Sigmoid colon (tissue), 6 donors: ENCODE measurements at regions not wholly inside any gene's neighbourhood (a gene's known extent, or its start where the extent isn't known, plus 50 kb on each side); places are given as distances from the start of the nearest gene placed in this dataset.

Experiments
- DNase-seq: peaks from one replicate; pipeline ENCODE4 v3.0.0-alpha.2; 2019
- H3K27ac ChIP-seq, 4 donors: fragments of 200-600 bp; sonication (generic); one replicate each; pipeline ENCODE4 v1.5.1; 2016 to 2019; ENCODE audit warnings: mild to moderate bottlenecking in 1 of 4
- H3K27me3 ChIP-seq, 3 donors: fragments of 200-600 bp; sonication (generic); one replicate each; pipeline ENCODE4 v1.5.1; 2019; ENCODE audit warnings: mild to moderate bottlenecking in 1 of 3
- H3K36me3 ChIP-seq, 4 donors: fragments of 200-600 bp; sonication (generic); one replicate each; pipeline ENCODE4 v1.5.1; 2016 to 2019
- H3K4me1 ChIP-seq, 4 donors: fragments of 200-600 bp; sonication (generic); one replicate each; pipeline ENCODE4 v1.5.1; 2017 to 2019
- H3K4me3 ChIP-seq, 4 donors: fragments of 200-600 bp; sonication (generic); one replicate each; pipeline ENCODE4 v1.5.1; 2017 to 2019; ENCODE audit warnings: mild to moderate bottlenecking in 2 of 4, moderate library complexity in 1 of 4
- H3K9me3 ChIP-seq, 4 donors: fragments of 200-600 bp in 3 of 4; sonication (generic) in 3 of 4; one replicate each; pipeline versions ENCODE4 v1.5.1 to v1.6.1; 2013 to 2019
- EP300 ChIP-seq, 4 donors: sonication (generic); formaldehyde crosslinking; IDR thresholded peaks; one replicate each; pipeline ENCODE4 v1.6.1; 2017; ENCODE audit warnings: antibody characterized with exemption in 4 of 4
- POLR2A ChIP-seq, 2 donors: fragments of 450-650 bp; IDR thresholded peaks; one replicate each; pipeline ENCODE4 v1.6.1; 2016; ENCODE audit warnings: antibody characterized with exemption in 2 of 2, mild to moderate bottlenecking in 2 of 2, moderate library complexity in 2 of 2
- POLR2AphosphoS5 ChIP-seq, 4 donors: sonication (generic); formaldehyde crosslinking; IDR thresholded peaks; one replicate each; pipeline ENCODE4 v1.6.1; 2017; ENCODE audit warnings: antibody characterized with exemption in 4 of 4
- WGBS, 2 donors: extraction: QIAGEN DNeasy Blood & Tissue Kit; methylation state at CpG; one replicate each; pipeline ENCODE4 v1.1.7; 2013; 5-methylcytosine and 5-hydroxymethylcytosine counted together
- intact Hi-C: fragments of 100-400 bp; cut with DNase I; formaldehyde crosslinking; loops from one replicate; pipeline ENCODE4 v1.15.1; 2023
- TF ChIP-seq, protein P1 (sequence below), 4 experiments: fragments of 450-650 bp in 3 of 4; fragments of 200-600 bp in 1 of 4; IDR thresholded peaks; one replicate each; pipeline ENCODE4 v1.5.1; 2016 to 2019; ENCODE audit warnings: antibody characterized with exemption in 4 of 4, mild to moderate bottlenecking in 3 of 4, moderate library complexity in 2 of 4
- donor health status: healthy with polysubstance abuse.
- donor health status: healthy.

DNA sequence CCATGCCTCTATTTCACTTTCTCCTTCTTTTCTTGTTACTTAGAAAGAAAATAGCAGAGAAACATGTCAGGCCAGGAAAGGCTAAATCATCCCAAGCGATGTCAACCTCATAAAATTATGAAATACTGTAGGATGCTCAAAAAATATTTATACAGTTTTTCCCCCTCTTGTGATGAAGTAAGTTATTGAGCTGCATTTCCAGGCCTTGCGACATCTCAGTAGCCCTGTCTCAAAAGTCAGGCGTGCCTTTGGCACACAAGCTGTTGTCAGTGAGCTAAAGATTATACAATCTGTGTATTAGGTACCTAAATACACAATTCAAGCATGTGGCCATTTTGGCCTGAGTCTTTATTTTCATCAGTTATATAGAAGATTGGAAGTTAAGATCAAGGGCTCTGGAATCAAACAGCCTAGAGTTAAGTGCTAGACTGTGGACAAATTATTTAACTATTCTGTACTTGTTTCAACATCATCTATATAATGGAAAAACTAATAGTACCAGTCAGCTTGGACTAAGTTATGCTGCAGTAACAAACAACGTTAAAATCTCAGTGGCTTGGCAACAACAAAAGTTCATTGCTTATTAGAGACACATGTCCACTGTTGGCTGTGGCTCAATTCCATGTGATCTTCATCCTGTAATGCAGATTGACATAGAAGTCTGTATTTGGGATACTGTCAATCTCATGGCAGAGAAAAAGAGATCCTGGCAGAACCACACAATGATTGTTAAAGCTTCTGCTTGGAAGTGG is 406.4 kb upstream of the PROK2 start:
- H3K27ac ChIP-seq: no peak overlapping the region
- 89 to 95% methylated on average over 4 of the region's 4 CpGs for WGBS, 2 donors
- no peaks in the 10 kb centered on the region for H3K9me3 ChIP-seq
- H3K27me3 ChIP-seq: no peaks in the 10 kb centered on the region
- H3K4me1 ChIP-seq: peaks cover 0 to 5% (median under 1%) of the 10 kb centered on the region in 4 donors
- intact Hi-C loops: no loop called here
- DNase-seq: no peak
- no peak overlapping the region for H3K4me3 ChIP-seq
- no peaks in the 10 kb centered on the region for H3K36me3 ChIP-seq
- TF ChIP-seq POLR2A (IDR thresholded peaks at IDR 0.05) (no peak), POLR2AphosphoS5 (IDR thresholded peaks at IDR 0.05) (peak in 1 of 4 donors; percentile 14)
- TF ChIP-seq, protein P1, sequence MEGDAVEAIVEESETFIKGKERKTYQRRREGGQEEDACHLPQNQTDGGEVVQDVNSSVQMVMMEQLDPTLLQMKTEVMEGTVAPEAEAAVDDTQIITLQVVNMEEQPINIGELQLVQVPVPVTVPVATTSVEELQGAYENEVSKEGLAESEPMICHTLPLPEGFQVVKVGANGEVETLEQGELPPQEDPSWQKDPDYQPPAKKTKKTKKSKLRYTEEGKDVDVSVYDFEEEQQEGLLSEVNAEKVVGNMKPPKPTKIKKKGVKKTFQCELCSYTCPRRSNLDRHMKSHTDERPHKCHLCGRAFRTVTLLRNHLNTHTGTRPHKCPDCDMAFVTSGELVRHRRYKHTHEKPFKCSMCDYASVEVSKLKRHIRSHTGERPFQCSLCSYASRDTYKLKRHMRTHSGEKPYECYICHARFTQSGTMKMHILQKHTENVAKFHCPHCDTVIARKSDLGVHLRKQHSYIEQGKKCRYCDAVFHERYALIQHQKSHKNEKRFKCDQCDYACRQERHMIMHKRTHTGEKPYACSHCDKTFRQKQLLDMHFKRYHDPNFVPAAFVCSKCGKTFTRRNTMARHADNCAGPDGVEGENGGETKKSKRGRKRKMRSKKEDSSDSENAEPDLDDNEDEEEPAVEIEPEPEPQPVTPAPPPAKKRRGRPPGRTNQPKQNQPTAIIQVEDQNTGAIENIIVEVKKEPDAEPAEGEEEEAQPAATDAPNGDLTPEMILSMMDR (IDR thresholded peaks at IDR 0.05): no peak

DNA sequence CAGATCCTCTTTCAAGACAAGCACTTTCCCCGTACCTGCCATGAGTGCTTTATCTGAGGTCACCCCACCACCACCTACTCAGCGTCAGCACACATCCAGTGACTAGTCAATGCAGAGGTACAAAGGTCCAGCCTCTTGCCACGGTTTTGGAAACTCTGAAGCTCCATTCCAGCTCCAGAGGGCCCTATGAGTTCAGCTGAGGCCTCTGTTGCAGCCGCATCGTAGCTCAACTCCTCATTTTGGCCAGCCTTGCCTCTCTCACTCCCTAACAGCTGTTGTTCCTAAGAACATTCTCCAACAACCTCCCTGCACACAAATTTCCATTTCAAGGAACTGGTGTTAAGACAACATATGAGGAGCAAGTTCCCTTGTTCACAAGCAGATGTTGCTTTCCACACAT is 405.1 kb upstream of the PROK2 start:
- no peak overlapping the region for H3K27ac ChIP-seq
- H3K4me3 ChIP-seq: no peak overlapping the region
- no peak for DNase-seq
- no peaks in the 10 kb centered on the region for H3K9me3 ChIP-seq
- H3K4me1 ChIP-seq: peaks cover 0 to 4% (median 0%) of the 10 kb centered on the region in 4 donors
- H3K36me3 ChIP-seq: no peaks in the 10 kb centered on the region
- no peaks in the 10 kb centered on the region for H3K27me3 ChIP-seq
- WGBS, 2 donors: 78 to 88% methylated on average over 5 of the region's 5 CpGs
- TF ChIP-seq, protein P1 (IDR thresholded peaks at IDR 0.05): no peak
- TF ChIP-seq POLR2A (IDR thresholded peaks at IDR 0.05) (no peak), EP300 (IDR thresholded peaks at IDR 0.05) (no peak)
- intact Hi-C loops: no loop called here

DNA sequence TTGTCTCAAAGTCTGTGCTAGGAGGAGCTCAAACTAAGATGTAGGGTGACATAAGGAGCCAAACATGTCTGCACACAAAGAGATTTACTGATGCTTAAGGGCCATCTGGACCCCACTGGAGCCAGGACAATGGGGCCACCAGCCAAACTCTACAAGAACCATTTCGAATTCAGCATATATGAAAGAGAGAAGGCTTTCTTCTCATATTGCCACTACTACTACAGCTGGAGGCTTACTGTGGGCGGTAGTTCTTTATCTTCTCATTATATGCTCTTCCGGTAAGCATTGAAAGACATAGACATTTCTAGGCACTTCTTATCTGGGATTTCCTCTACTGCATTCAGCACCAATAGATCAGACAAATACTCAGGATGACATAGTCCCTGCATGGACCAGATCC is 404.4 kb upstream of the PROK2 start:
- Histone ChIP-seq H3K4me1 (peaks cover 0 to 4% (median 0%) of the 10 kb centered on the region in 4 donors), H3K4me3 (no peak overlapping the region), H3K9me3 (no peaks in the 10 kb centered on the region), H3K36me3 (no peaks in the 10 kb centered on the region), H3K27ac (no peak overlapping the region), H3K27me3 (no peaks in the 10 kb centered on the region)
- no peak for DNase-seq
- intact Hi-C loops: no loop called here
- 79 to 91% methylated on average over 3 of the region's 3 CpGs for WGBS, 2 donors
- TF ChIP-seq, protein P1 (IDR thresholded peaks at IDR 0.05): no peak
- TF ChIP-seq POLR2AphosphoS5 (IDR thresholded peaks at IDR 0.05): no peak
- no peak for TF ChIP-seq EP300 (IDR thresholded peaks at IDR 0.05)
- no peak for TF ChIP-seq POLR2A (IDR thresholded peaks at IDR 0.05)

DNA sequence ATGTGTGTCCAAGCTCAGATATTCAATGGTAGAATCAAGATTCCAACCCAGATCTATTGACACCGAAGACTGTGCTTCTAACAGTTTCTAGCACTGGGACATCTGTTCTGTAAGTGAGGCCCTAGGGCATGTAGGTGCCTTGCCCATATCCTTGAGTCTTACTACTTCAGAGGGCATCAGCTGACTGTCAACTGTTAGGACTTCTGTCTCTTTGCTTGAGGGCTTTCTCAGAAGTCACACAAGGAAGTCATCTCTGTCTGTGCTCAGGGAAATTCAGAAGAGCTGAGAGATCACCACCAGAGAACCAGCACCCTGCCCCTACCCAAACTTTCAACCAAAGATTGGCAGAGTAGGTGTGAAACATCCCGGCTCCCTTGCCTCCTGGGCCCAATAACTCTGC is 403.6 kb upstream of the PROK2 start:
- H3K27ac ChIP-seq: no peak overlapping the region
- TF ChIP-seq, protein P1 (IDR thresholded peaks at IDR 0.05): no peak
- TF ChIP-seq POLR2AphosphoS5 (IDR thresholded peaks at IDR 0.05) (no peak), POLR2A (IDR thresholded peaks at IDR 0.05) (no peak), EP300 (IDR thresholded peaks at IDR 0.05) (no peak)
- H3K4me3 ChIP-seq: no peak overlapping the region
- peaks cover 0 to 4% (median 0%) of the 10 kb centered on the region in 4 donors for H3K4me1 ChIP-seq
- WGBS, 2 donors: 95 to 98% methylated on average over 2 of the region's 2 CpGs
- H3K36me3 ChIP-seq: no peaks in the 10 kb centered on the region
- intact Hi-C loops: no loop called here
- H3K27me3 ChIP-seq: no peaks in the 10 kb centered on the region
- no peak for DNase-seq
- H3K9me3 ChIP-seq: no peaks in the 10 kb centered on the region

DNA sequence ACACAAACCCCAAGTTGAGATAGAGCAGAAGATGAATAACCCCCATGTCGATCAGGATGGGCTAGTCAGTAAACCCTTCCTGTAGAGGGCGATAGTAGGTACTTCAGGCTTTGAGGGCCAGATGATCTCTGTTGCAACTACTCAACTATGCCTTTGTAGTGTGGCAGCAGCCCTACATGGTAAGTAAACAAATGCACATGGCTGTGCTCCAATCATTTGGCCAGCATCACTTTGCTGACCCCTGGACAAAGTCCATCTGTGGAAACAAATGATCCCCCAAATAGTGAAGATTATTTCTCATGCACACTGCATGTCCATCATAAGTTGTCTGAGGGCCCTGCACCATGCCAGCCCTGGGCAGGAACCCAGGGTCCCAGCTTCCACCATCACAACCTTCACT is 402.2 kb upstream of the PROK2 start:
- Histone ChIP-seq H3K4me3 (no peak overlapping the region), H3K27ac (no peak overlapping the region), H3K36me3 (no peaks in the 10 kb centered on the region), H3K27me3 (no peaks in the 10 kb centered on the region), H3K9me3 (no peaks in the 10 kb centered on the region), H3K4me1 (peaks cover 0 to 4% (median 0%) of the 10 kb centered on the region in 4 donors)
- no peak for TF ChIP-seq POLR2AphosphoS5 (IDR thresholded peaks at IDR 0.05)
- TF ChIP-seq EP300 (IDR thresholded peaks at IDR 0.05): no peak
- TF ChIP-seq, protein P1 (IDR thresholded peaks at IDR 0.05): no peak
- 81 to 82% methylated on average over 2 of the region's 2 CpGs for WGBS, 2 donors
- intact Hi-C loops: no loop called here
- DNase-seq: no peak
